Breast epithelium (tissue), 4 donors: ENCODE measurements at regions not wholly inside any gene's neighbourhood (a gene's known extent, or its start where the extent isn't known, plus 50 kb on each side); places are given as distances from the start of the nearest gene placed in this dataset.

Source experiments
- DNase-seq, 2 donors: peaks; one replicate each; pipeline ENCODE4 v3.0.0-alpha.2; 2019; ENCODE audit warnings: low spot score in 2 of 2
- H3K27ac ChIP-seq, 2 donors: fragments of 200-600 bp; sonication (generic) in 1 of 2; one replicate each; pipeline ENCODE4 v1.5.1; 2016 to 2019; ENCODE audit warnings: mild to moderate bottlenecking in 1 of 2
- H3K27me3 ChIP-seq, 2 donors: fragments of 200-600 bp; sonication (generic) in 1 of 2; one replicate each; pipeline versions ENCODE4 v1.5.1 to v1.6.0; 2017 to 2019; ENCODE audit warnings: control low read depth in 1 of 2, mild to moderate bottlenecking in 1 of 2
- H3K36me3 ChIP-seq: fragments of 200-600 bp; one replicate; pipeline ENCODE4 v1.5.1; 2019
- H3K4me1 ChIP-seq, 2 donors: fragments of 200-600 bp; sonication (generic); one replicate each; pipeline ENCODE4 v1.5.1; 2016 to 2019; ENCODE audit warnings: control low read depth in 1 of 2
- H3K4me3 ChIP-seq, 3 donors: fragments of 200-600 bp; sonication (generic); 1 replicate in 2 of 3; 2 replicates in 1 of 3; pipeline ENCODE4 v1.5.1; 2016 to 2019; ENCODE audit warnings: mild to moderate bottlenecking in 3 of 3, moderate library complexity in 2 of 3
- H3K9me3 ChIP-seq, 2 donors: fragments of 200-600 bp; sonication (generic) in 1 of 2; one replicate each; pipeline ENCODE4 v1.5.1; 2016 to 2019; ENCODE audit warnings: control low read depth in 1 of 2
- POLR2A ChIP-seq: fragments of 450-650 bp; IDR thresholded peaks from one replicate; pipeline ENCODE4 v1.6.1; 2016; ENCODE audit warnings: antibody characterized with exemption, mild to moderate bottlenecking, moderate library complexity
- POLR2AphosphoS5 ChIP-seq, 3 donors: sonication (generic); formaldehyde crosslinking; IDR thresholded peaks; one replicate each; pipeline ENCODE4 v1.6.1; 2017; ENCODE audit warnings: antibody characterized with exemption in 3 of 3
- intact Hi-C: fragments of 100-400 bp; cut with DNase I; formaldehyde crosslinking; loops from one replicate; pipeline ENCODE4 v1.15.1; 2023; ENCODE audit warnings: low total_unique reads
- TF ChIP-seq, protein P1 (sequence below), 3 donors: fragments of 450-650 bp; IDR thresholded peaks; one replicate each; pipeline ENCODE4 v1.5.1; 2016 to 2017; ENCODE audit warnings: antibody characterized with exemption in 3 of 3, mild to moderate bottlenecking in 3 of 3, moderate library complexity in 3 of 3

DNA sequence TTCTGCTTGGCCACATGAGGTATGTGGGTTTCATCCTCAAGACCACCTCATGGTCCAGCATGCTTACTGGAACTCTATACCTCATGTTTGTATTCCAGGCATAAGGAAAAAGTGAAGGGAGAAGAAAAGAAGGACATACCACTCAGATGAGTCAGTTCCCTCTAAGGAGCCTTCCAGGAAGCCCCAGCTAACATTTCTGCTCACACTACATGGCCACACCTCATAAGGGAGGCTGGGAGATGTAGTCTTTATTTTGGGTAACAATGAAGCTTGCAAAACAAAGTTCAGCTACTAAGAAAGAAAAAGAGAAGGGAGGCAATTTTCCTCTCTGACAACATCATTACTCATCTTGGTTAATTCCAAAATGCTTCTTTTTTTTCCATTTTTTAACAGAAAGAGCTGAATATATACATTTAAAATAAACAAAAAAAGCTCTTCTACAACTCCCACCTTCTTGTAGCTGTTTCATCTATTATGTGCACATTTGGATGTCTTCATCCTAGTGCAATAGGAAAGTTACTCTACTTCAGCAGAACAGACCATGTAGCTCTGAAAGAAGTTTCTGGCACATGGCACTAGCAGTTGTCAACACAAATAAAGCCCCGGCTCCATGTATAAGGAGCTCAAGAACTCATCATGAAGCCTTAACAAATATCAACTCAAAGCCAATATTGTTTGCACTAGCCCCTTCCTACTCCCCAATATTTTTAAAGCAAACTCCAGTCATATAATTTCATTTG lies 123.6 kb upstream of the CCDC112 start:
- intact Hi-C loops = no loop called here
- Histone ChIP-seq H3K27me3 (no peaks in the 10 kb centered on the region), H3K9me3 (no peaks in the 10 kb centered on the region), H3K4me3 (no peak overlapping the region), H3K36me3 (no peaks in the 10 kb centered on the region), H3K4me1 (no peaks in the 10 kb centered on the region), H3K27ac (no peak overlapping the region)
- TF ChIP-seq, protein P1, sequence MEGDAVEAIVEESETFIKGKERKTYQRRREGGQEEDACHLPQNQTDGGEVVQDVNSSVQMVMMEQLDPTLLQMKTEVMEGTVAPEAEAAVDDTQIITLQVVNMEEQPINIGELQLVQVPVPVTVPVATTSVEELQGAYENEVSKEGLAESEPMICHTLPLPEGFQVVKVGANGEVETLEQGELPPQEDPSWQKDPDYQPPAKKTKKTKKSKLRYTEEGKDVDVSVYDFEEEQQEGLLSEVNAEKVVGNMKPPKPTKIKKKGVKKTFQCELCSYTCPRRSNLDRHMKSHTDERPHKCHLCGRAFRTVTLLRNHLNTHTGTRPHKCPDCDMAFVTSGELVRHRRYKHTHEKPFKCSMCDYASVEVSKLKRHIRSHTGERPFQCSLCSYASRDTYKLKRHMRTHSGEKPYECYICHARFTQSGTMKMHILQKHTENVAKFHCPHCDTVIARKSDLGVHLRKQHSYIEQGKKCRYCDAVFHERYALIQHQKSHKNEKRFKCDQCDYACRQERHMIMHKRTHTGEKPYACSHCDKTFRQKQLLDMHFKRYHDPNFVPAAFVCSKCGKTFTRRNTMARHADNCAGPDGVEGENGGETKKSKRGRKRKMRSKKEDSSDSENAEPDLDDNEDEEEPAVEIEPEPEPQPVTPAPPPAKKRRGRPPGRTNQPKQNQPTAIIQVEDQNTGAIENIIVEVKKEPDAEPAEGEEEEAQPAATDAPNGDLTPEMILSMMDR (IDR thresholded peaks at IDR 0.05) = no peak
- no peak for TF ChIP-seq POLR2AphosphoS5 (IDR thresholded peaks at IDR 0.05)
- no peak for TF ChIP-seq POLR2A
- DNase-seq = no peak

DNA sequence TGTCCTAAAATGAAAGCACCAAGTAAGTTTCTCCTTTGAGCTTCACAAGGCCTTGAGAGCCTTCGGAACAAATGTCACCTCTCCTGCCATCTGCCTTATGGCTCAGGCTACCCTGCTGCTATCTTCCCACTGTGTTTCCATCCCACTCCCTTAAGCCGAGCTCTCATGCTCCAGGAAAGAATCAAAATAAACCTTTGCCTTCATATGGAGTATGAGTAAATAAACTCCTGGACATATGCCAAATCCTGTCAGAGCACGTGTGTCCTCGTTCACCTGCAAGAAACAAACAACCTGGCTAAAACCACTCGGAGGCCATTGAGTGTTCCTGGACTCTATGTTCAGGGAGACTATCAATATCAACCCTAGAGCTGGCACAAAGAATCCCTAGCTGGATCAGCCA lies 122.3 kb upstream of the CCDC112 start:
- intact Hi-C loops = no loop called here
- no peaks in the 10 kb centered on the region for H3K9me3 ChIP-seq
- no peaks in the 10 kb centered on the region for H3K4me1 ChIP-seq
- no peak overlapping the region for H3K4me3 ChIP-seq
- no peak for DNase-seq
- no peak overlapping the region for H3K27ac ChIP-seq
- H3K27me3 ChIP-seq = no peaks in the 10 kb centered on the region
- no peak for TF ChIP-seq POLR2AphosphoS5 (IDR thresholded peaks at IDR 0.05)
- TF ChIP-seq, protein P1 (IDR thresholded peaks at IDR 0.05) = no peak
- TF ChIP-seq POLR2A = no peak
- no peaks in the 10 kb centered on the region for H3K36me3 ChIP-seq

DNA sequence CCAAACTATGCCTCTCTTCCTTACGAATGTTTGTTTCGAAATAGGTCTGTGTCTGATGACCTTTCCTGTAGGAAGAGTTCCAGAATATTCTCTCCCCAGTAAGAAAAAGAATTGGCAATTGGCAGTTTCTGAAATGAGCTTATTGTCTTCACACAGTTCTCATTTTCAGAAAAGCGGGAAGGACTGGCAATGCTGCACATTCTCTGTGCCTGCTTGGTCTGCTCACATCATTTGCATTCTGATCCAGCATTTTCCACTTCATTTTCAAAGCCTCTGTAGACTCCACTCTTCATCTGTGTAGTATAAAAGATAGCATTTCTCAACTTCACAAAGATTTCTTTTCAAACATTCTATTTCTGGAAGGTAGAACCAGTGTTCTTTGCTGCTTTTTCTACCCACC lies 120.6 kb upstream of the CCDC112 start:
- no peaks in the 10 kb centered on the region for H3K9me3 ChIP-seq
- TF ChIP-seq POLR2AphosphoS5 (IDR thresholded peaks at IDR 0.05) = no peak
- TF ChIP-seq POLR2A = no peak
- TF ChIP-seq, protein P1 (IDR thresholded peaks at IDR 0.05) = no peak
- H3K4me1 ChIP-seq = no peaks in the 10 kb centered on the region
- no peak for DNase-seq
- no peak overlapping the region for H3K27ac ChIP-seq
- no peak overlapping the region for H3K4me3 ChIP-seq
- intact Hi-C loops = no loop called here
- no peaks in the 10 kb centered on the region for H3K27me3 ChIP-seq
- no peaks in the 10 kb centered on the region for H3K36me3 ChIP-seq

DNA sequence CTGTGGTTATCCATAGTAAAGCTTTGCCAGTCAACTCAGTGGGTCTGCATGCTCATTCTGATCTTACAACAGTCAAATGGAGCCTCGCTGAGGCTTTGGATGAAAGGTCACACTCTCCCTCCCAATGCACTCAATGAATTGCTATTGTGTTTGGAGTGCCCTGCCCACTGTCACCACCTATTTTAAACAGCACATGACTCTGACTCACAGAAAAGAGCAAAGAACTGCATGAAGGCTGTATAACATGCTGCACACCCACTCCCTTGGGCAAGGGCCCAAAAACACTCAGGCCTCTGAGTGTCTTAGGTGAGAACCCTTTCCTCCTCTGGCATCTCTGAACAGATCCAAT lies 118.7 kb upstream of the CCDC112 start:
- no peak overlapping the region for H3K4me3 ChIP-seq
- no peaks in the 10 kb centered on the region for H3K27me3 ChIP-seq
- H3K4me1 ChIP-seq = no peaks in the 10 kb centered on the region
- H3K36me3 ChIP-seq = no peaks in the 10 kb centered on the region
- peak overlapping the region in 1 of 2 donors; percentile 53 for H3K27ac ChIP-seq
- no peak for TF ChIP-seq POLR2A
- TF ChIP-seq, protein P1 (IDR thresholded peaks at IDR 0.05) = no peak
- no peak for TF ChIP-seq POLR2AphosphoS5 (IDR thresholded peaks at IDR 0.05)
- DNase-seq = no peak
- no peaks in the 10 kb centered on the region for H3K9me3 ChIP-seq
- intact Hi-C loops = no loop called here

DNA sequence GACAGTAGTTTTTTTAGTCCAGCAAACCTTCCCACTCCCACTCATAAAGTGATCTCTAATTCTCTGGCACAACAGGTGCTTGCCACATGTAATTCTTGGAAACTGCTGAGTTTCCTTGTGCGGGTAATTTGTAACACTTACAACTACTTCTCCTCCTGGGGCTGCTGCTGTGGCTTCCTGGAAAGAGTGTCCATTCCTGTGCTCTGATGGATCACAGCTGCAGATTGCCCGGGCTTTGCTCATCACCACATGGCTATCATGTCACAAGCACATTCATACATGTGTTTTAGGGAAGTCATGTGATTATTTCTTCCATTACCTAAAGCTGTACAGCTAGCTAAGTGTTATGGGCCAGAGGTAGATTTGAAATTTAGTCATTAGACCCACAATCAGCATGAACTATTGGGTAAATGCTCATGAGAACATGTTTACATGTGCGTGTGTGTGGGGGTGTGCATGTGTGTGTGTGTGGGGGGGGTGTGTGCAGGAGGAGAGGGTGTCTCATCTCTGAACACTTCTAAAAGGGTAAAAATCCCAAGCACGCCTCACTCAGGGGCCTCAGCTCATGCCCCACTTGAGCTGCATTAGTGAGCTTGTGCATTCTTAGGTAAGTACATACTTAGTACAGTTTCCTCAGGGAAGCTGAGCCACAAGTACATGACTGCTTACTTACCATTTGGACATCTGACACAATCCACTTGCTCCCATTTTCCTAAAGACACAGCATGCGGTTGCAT lies 118.1 kb upstream of the CCDC112 start:
- Histone ChIP-seq H3K27me3 (no peaks in the 10 kb centered on the region), H3K36me3 (no peaks in the 10 kb centered on the region), H3K4me3 (no peak overlapping the region), H3K4me1 (no peaks in the 10 kb centered on the region), H3K9me3 (no peaks in the 10 kb centered on the region), H3K27ac (peak overlapping the region in 1 of 2 donors; percentile 53)
- TF ChIP-seq POLR2AphosphoS5 (IDR thresholded peaks at IDR 0.05) (no peak), POLR2A (no peak)
- TF ChIP-seq, protein P1 (IDR thresholded peaks at IDR 0.05) = no peak
- no peak for DNase-seq
- intact Hi-C loops = no loop called here
